GM12878 (cell line): ENCODE measurements at regions not wholly inside any gene's neighbourhood (a gene's known extent, or its start where the extent isn't known, plus 50 kb on each side); places are given as distances from the start of the nearest gene placed in this dataset.

ENCODE experiments used
- BACH1 ChIP-seq: fragments of 450-650 bp; IDR thresholded peaks from 2 replicates; pipeline ENCODE4 v1.6.1; 2017; ENCODE audit warnings: mild to moderate bottlenecking, borderline replicate concordance
- EED ChIP-seq: sonication (generic); IDR thresholded peaks from 2 replicates; pipeline ENCODE4 v1.6.1; 2016; ENCODE audit warnings: antibody characterized with exemption, low read depth
- EZH2 ChIP-seq: IDR thresholded peaks from 2 replicates; pipeline ENCODE4 v1.6.1; 2012; ENCODE audit warnings: low read depth, mild to moderate bottlenecking, control low read depth, inconsistent platforms, low read length, borderline replicate concordance; ENCODE audit not compliant: control insufficient read depth
- GABPA ChIP-seq: IDR thresholded peaks from 2 replicates; pipeline ENCODE4 v1.6.1; 2014; ENCODE audit warnings: antibody characterized with exemption, low read depth, mild to moderate bottlenecking, inconsistent platforms
- IKZF1 ChIP-seq: fragments of 450-650 bp; conservative IDR thresholded peaks from 2 replicates; pipeline ENCODE4 v1.6.1; 2017; ENCODE audit warnings: antibody characterized with exemption, mild to moderate bottlenecking
- IRF4 ChIP-seq: IDR thresholded peaks from 2 replicates; pipeline ENCODE4 v1.6.1; 2011; ENCODE audit warnings: low read depth, low read length
- MTA3 ChIP-seq: IDR thresholded peaks from 2 replicates; pipeline ENCODE4 v1.6.1; 2012; ENCODE audit warnings: low read length, inconsistent platforms, borderline replicate concordance
- MYC ChIP-seq: IDR thresholded peaks from 2 replicates; pipeline ENCODE4 v1.6.1; 2011; ENCODE audit warnings: mild to moderate bottlenecking, low read length, moderate library complexity, inconsistent platforms; ENCODE audit not compliant: insufficient read depth, insufficient replicate concordance, insufficient read length, severe bottlenecking
- NFYA ChIP-seq: IDR thresholded peaks from 2 replicates; pipeline ENCODE4 v1.6.1; 2011; ENCODE audit warnings: low read depth, mild to moderate bottlenecking, low read length, improper control_type of control experiment, borderline replicate concordance
- NKRF ChIP-seq: fragments of 450-650 bp; conservative IDR thresholded peaks from 2 replicates; pipeline ENCODE4 v1.6.1; 2017; ENCODE audit warnings: mild to moderate bottlenecking, moderate library complexity
- NR2C1 ChIP-seq: fragments of 450-650 bp; IDR thresholded peaks from 2 replicates; pipeline ENCODE4 v1.6.1; 2017; ENCODE audit warnings: antibody characterized with exemption, mild to moderate bottlenecking, moderate library complexity
- PAX8 ChIP-seq: fragments of 450-650 bp; IDR thresholded peaks from 2 replicates; pipeline ENCODE4 v1.6.1; 2017; ENCODE audit warnings: mild to moderate bottlenecking, moderate library complexity
- POU2F2 ChIP-seq: IDR thresholded peaks from 3 replicates; pipeline ENCODE4 v1.6.1; 2011; ENCODE audit warnings: low read depth, mild to moderate bottlenecking, low read length, borderline replicate concordance
- REST ChIP-seq: IDR thresholded peaks from 2 replicates; pipeline ENCODE4 v1.6.1; 2012; ENCODE audit warnings: mild to moderate bottlenecking, low read depth, low read length
- SIN3A ChIP-seq: IDR thresholded peaks from 2 replicates; pipeline ENCODE4 v1.6.1; 2012; ENCODE audit warnings: low read depth, low read length, improper control_type of control experiment
- STAT3 ChIP-seq: IDR thresholded peaks from 2 replicates; pipeline ENCODE4 v1.6.1; 2011; ENCODE audit warnings: low read depth, low read length, improper control_type of control experiment
- SUZ12 ChIP-seq: fragments of 200-600 bp; sonication (generic); IDR thresholded peaks from one replicate; pipeline ENCODE4 v1.6.1; 2018; ENCODE audit warnings: antibody characterized with exemption, mild to moderate bottlenecking; ENCODE audit not compliant: unreplicated experiment
- TBL1XR1 ChIP-seq: IDR thresholded peaks from 2 replicates; pipeline ENCODE4 v1.6.1; 2012; ENCODE audit warnings: low read depth, low read length, improper control_type of control experiment
- TCF7 ChIP-seq: IDR thresholded peaks from 2 replicates; pipeline ENCODE4 v1.6.1; 2014; ENCODE audit warnings: antibody characterized with exemption, borderline replicate concordance
- YBX1 ChIP-seq: fragments of 450-650 bp; IDR thresholded peaks from 2 replicates; pipeline ENCODE4 v1.6.1; 2016; ENCODE audit warnings: antibody characterized with exemption
- ZBED1 ChIP-seq: IDR thresholded peaks from 2 replicates; pipeline ENCODE4 v1.6.1; 2016; ENCODE audit warnings: borderline replicate concordance
- TF ChIP-seq, protein P1 (sequence below): IDR thresholded peaks from 2 replicates; pipeline ENCODE4 v1.6.1; 2011; ENCODE audit warnings: low read depth, mild to moderate bottlenecking, low read length, moderate library complexity, borderline replicate concordance; ENCODE audit errors: extremely low read depth
- TF ChIP-seq, protein P2 (sequence below): IDR thresholded peaks from 2 replicates; pipeline ENCODE4 v1.6.1; 2011; ENCODE audit warnings: borderline replicate concordance, low read depth, mild to moderate bottlenecking, moderate library complexity, low read length; ENCODE audit not compliant: insufficient read depth, poor library complexity, severe bottlenecking

- TF ChIP-seq TCF7 (no peak), NKRF (no peak), IKZF1 (no peak), TBL1XR1 (no peak), NR2C1 (no peak), IRF4 (0 out of 2 replicates have a peak, but pooled peaks have one; percentile 20), REST (no peak), SUZ12 (no peak), SIN3A (no peak), POU2F2 (no peak), MTA3 (no peak), PAX8 (no peak), STAT3 (no peak), YBX1 (no peak), MYC (no peak), BACH1 (no peak; the same call in 1 of the 2 replicates), EZH2 (no peak), GABPA (peak; percentile 16; the same call in 1 of the 2 replicates), EED (no peak), ZBED1 (0 out of 2 replicates have a peak, but pooled peaks have one; percentile 40), NFYA (no peak)
- TF ChIP-seq, protein P1, sequence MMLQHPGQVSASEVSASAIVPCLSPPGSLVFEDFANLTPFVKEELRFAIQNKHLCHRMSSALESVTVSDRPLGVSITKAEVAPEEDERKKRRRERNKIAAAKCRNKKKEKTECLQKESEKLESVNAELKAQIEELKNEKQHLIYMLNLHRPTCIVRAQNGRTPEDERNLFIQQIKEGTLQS: no peak
- TF ChIP-seq, protein P2, sequence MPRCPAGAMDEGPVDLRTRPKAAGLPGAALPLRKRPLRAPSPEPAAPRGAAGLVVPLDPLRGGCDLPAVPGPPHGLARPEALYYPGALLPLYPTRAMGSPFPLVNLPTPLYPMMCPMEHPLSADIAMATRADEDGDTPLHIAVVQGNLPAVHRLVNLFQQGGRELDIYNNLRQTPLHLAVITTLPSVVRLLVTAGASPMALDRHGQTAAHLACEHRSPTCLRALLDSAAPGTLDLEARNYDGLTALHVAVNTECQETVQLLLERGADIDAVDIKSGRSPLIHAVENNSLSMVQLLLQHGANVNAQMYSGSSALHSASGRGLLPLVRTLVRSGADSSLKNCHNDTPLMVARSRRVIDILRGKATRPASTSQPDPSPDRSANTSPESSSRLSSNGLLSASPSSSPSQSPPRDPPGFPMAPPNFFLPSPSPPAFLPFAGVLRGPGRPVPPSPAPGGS: no peak
These were observed 459.6 kb upstream of the RGS6 start (continued) for GRCh38 chr14:71472356-71473340.
